Suprapubic skin (tissue), 4 donors: ENCODE measurements at regions not wholly inside any gene's neighbourhood (a gene's known extent, or its start where the extent isn't known, plus 50 kb on each side); places are given as distances from the start of the nearest gene placed in this dataset.

Source experiments
- DNase-seq, 2 donors: peaks; one replicate each; pipeline ENCODE4 v3.0.0-alpha.2; 2019; ENCODE audit warnings: low spot score in 2 of 2
- H3K27ac ChIP-seq: fragments of 200-600 bp; sonication (generic); one replicate; pipeline ENCODE4 v1.5.1; 2019
- H3K27me3 ChIP-seq: fragments of 200-600 bp; sonication (generic); one replicate; pipeline ENCODE4 v1.5.1; 2019
- H3K36me3 ChIP-seq: fragments of 200-600 bp; sonication (generic); one replicate; pipeline ENCODE4 v1.5.1; 2019
- H3K4me1 ChIP-seq: fragments of 200-600 bp; sonication (generic); one replicate; pipeline ENCODE4 v1.5.1; 2019
- H3K4me3 ChIP-seq: fragments of 200-600 bp; sonication (generic); one replicate; pipeline ENCODE4 v1.5.1; 2019; ENCODE audit warnings: mild to moderate bottlenecking
- H3K9me3 ChIP-seq: fragments of 200-600 bp; sonication (generic); one replicate; pipeline ENCODE4 v1.5.1; 2019
- CTCF ChIP-seq, 2 donors: fragments of 200-600 bp in 1 of 2; fragments of 450-650 bp in 1 of 2; sonication (generic) in 1 of 2; IDR thresholded peaks; one replicate each; pipeline ENCODE4 v1.5.1; 2016 to 2019; ENCODE audit warnings: antibody characterized with exemption in 2 of 2, mild to moderate bottlenecking in 1 of 2, moderate library complexity in 1 of 2
- EP300 ChIP-seq: sonication (generic); formaldehyde crosslinking; IDR thresholded peaks from one replicate; pipeline ENCODE4 v1.6.1; 2017; ENCODE audit warnings: antibody characterized with exemption
- POLR2A ChIP-seq, 2 donors: fragments of 450-650 bp; IDR thresholded peaks; one replicate each; pipeline ENCODE4 v1.6.1; 2017; ENCODE audit warnings: antibody characterized with exemption in 2 of 2, mild to moderate bottlenecking in 2 of 2, moderate library complexity in 2 of 2
- POLR2AphosphoS5 ChIP-seq, 3 donors: sonication (generic); formaldehyde crosslinking; IDR thresholded peaks; one replicate each; pipeline ENCODE4 v1.6.1; 2017; ENCODE audit warnings: antibody characterized with exemption in 3 of 3
- WGBS: methylation state at CpG from one replicate; pipeline ENCODE4 v1.1.5; 2018; 5-methylcytosine and 5-hydroxymethylcytosine counted together

- Histone ChIP-seq H3K27ac (no peak overlapping the region), H3K36me3 (no peaks in the 10 kb centered on the region), H3K9me3 (no peaks in the 10 kb centered on the region), H3K4me3 (no peak overlapping the region), H3K27me3 (no peaks in the 10 kb centered on the region), H3K4me1 (no peaks in the 10 kb centered on the region)
- TF ChIP-seq EP300 (no peak), POLR2A (IDR thresholded peaks at IDR 0.05) (no peak), CTCF (IDR thresholded peaks at IDR 0.05) (no peak), POLR2AphosphoS5 (IDR thresholded peaks at IDR 0.05) (no peak)
- DNase-seq = no peak
These were observed 233.7 kb downstream of the DSEL start for GRCh38 chr18:67282796-67283195.

GRCh38 chr18:67281746-67282145, 234.8 kb downstream of the DSEL start:
- Histone ChIP-seq H3K27me3 (no peaks in the 10 kb centered on the region), H3K27ac (no peak overlapping the region), H3K4me1 (no peaks in the 10 kb centered on the region), H3K9me3 (no peaks in the 10 kb centered on the region), H3K36me3 (no peaks in the 10 kb centered on the region), H3K4me3 (no peak overlapping the region)
- 51% methylated on average over 1 of the region's 1 CpG for WGBS
- TF ChIP-seq POLR2AphosphoS5 (IDR thresholded peaks at IDR 0.05) (no peak), EP300 (no peak), CTCF (IDR thresholded peaks at IDR 0.05) (no peak), POLR2A (IDR thresholded peaks at IDR 0.05) (no peak)
- no peak for DNase-seq

- Histone ChIP-seq H3K4me3 (no peak overlapping the region), H3K36me3 (no peaks in the 10 kb centered on the region), H3K4me1 (no peaks in the 10 kb centered on the region), H3K27me3 (no peaks in the 10 kb centered on the region), H3K9me3 (no peaks in the 10 kb centered on the region), H3K27ac (no peak overlapping the region)
- 68% methylated on average over 5 of the region's 5 CpGs for WGBS
- no peak for DNase-seq
- TF ChIP-seq EP300 (no peak), POLR2AphosphoS5 (IDR thresholded peaks at IDR 0.05) (no peak), POLR2A (IDR thresholded peaks at IDR 0.05) (no peak), CTCF (IDR thresholded peaks at IDR 0.05) (no peak)
These were observed 235.9 kb downstream of the DSEL start for GRCh38 chr18:67280486-67281242.

- no peaks in the 10 kb centered on the region for H3K4me1 ChIP-seq
- H3K27me3 ChIP-seq = no peaks in the 10 kb centered on the region
- no peaks in the 10 kb centered on the region for H3K36me3 ChIP-seq
- TF ChIP-seq EP300 (no peak), CTCF (IDR thresholded peaks at IDR 0.05) (no peak), POLR2A (IDR thresholded peaks at IDR 0.05) (no peak), POLR2AphosphoS5 (IDR thresholded peaks at IDR 0.05) (no peak)
- DNase-seq = no peak
- WGBS = 57% methylated on average over 3 of the region's 3 CpGs
- no peak overlapping the region for H3K4me3 ChIP-seq
- H3K27ac ChIP-seq = no peak overlapping the region
- H3K9me3 ChIP-seq = no peaks in the 10 kb centered on the region
These were observed 236.5 kb downstream of the DSEL start for GRCh38 chr18:67279988-67280387.

GRCh38 chr18:67278984-67279383, 237.5 kb downstream of the DSEL start:
- WGBS = 89% methylated on average over 2 of the region's 2 CpGs

More at GRCh38 chr18:67278984-67279383, 237.5 kb downstream of the DSEL start:
- H3K36me3 ChIP-seq = no peaks in the 10 kb centered on the region
- no peak overlapping the region for H3K4me3 ChIP-seq
- no peak overlapping the region for H3K27ac ChIP-seq
- H3K4me1 ChIP-seq = no peaks in the 10 kb centered on the region
- H3K9me3 ChIP-seq = no peaks in the 10 kb centered on the region
- H3K27me3 ChIP-seq = no peaks in the 10 kb centered on the region
- DNase-seq = no peak
- no peak for TF ChIP-seq CTCF (IDR thresholded peaks at IDR 0.05)
- TF ChIP-seq POLR2AphosphoS5 (IDR thresholded peaks at IDR 0.05) = no peak
- no peak for TF ChIP-seq EP300
